ENCODE measurements at regions not wholly inside any gene's neighbourhood (a gene's known extent, or its start where the extent isn't known, plus 50 kb on each side); places are given as distances from the start of the nearest gene placed in this dataset.
A peak's percentile ranks its signal among the peaks of the same experiment; 100 is the strongest.

- TF ChIP-seq CTCF (IDR thresholded peaks at IDR 0.05; ENCODE audit: low read depth, low read length, missing control alignments) = no peak
- H3K4me3 ChIP-seq (ENCODE audit: low read depth, low read length) = no peak overlapping the region
- DNase-seq (ENCODE audit: low read depth) = no peak
Measured at GRCh38 chr9:78934880-78935279, 636.9 kb upstream of the TLE4 start.

GRCh38 chr9:78938821-78939220, 632.9 kb upstream of the TLE4 start:
- H3K4me3 ChIP-seq (ENCODE audit: low read depth, low read length) = no peak overlapping the region
- no peak for DNase-seq (ENCODE audit: low read depth)
- TF ChIP-seq CTCF (IDR thresholded peaks at IDR 0.05; ENCODE audit: low read depth, low read length, missing control alignments) = no peak

- TF ChIP-seq CTCF (IDR thresholded peaks at IDR 0.05; ENCODE audit: low read depth, low read length, missing control alignments) = no peak
- no peak overlapping the region for H3K4me3 ChIP-seq (ENCODE audit: low read depth, low read length)
- DNase-seq (ENCODE audit: low read depth) = no peak
Measured at GRCh38 chr9:78939311-78940065, 632.3 kb upstream of the TLE4 start.

DNA sequence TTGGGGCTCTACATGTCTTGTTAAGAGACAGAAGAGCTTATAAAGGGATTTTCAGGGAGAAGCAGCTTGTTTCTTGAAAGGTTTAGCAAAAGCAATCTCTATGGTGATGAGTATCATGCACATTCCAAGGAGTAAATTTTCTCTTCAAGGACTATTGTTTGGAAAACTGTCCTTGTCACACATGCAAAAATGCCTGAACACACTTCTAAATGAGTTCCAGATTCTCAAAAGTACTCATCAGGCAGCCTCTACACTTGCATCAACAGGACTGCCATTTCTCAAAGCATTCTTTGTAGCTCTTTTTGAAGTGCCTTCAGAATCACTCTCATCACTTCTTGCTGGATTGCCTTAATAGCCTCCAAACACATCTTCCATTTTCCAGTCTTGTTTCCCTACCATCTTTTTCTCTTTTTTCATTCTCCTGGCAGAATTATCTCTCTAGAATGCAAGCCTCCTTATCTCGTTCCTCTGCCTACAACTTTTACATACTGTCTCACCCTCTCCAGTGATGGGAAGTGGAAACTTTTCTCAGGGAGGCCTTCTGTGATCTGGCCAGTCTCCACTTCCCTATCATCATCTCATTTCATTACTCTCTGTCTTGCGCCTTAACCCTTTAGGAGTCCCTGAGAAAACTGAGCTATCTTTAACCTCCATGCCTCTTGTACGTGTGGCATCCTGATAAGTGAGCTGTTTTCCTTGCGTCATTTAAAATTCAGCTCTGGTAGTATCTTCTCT, 631.5 kb upstream of the TLE4 start:
- DNase-seq (ENCODE audit: low read depth) = no peak

DNA sequence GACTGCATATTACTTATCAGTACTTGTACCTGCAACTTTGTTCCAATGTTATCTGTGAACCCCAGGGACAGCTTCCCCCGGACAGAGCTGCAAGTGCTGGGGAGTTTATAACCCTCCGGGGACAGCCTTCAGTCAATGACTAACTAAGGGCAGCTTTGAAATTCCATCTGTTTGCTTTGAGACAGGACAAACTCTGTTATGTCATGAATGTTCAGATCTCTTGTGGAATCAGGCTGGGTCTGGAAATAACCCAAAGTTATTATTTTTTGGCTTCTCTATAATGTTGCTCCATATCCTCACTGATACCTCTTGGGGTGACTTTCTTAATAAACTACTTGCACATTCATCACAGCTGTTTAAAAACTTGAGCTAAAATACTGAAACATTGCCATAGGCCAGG, 617.5 kb upstream of the TLE4 start:
- TF ChIP-seq CTCF (IDR thresholded peaks at IDR 0.05; ENCODE audit: low read depth, low read length, missing control alignments) = no peak

More for the DNA sequence above, 631.5 kb upstream of the TLE4 start:
- no peak for TF ChIP-seq CTCF (IDR thresholded peaks at IDR 0.05; ENCODE audit: low read depth, low read length, missing control alignments)
- H3K4me3 ChIP-seq (ENCODE audit: low read depth, low read length) = no peak overlapping the region

DNA sequence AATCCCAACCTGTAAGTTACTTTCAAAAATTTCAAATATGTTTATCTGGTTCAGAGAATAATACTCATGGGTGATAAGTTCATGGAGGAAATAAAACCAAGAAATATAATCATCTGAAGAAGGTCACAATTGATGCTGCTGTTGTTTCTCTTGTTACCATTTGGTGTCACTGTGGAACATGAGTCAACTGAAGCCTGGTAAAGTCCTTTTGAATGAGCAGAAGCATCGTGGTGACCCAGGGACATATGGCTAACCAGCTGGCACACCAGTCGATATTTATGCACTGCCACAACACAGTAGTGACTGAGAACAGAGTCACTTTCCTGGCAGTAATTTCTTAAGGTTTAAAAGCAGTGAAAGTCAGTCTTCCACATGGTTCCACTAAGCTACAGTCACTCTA, 612.9 kb upstream of the TLE4 start:
- DNase-seq (ENCODE audit: low read depth) = no peak
- TF ChIP-seq CTCF (IDR thresholded peaks at IDR 0.05; ENCODE audit: low read depth, low read length, missing control alignments) = peak; percentile 28
- no peak overlapping the region for H3K4me3 ChIP-seq (ENCODE audit: low read depth, low read length)

More for the DNA sequence above, 617.5 kb upstream of the TLE4 start:
- no peak overlapping the region for H3K4me3 ChIP-seq (ENCODE audit: low read depth, low read length)
- DNase-seq (ENCODE audit: low read depth) = no peak
